HG03039 (cell line): ENCODE measurements at regions not wholly inside any gene's neighbourhood (a gene's known extent, or its start where the extent isn't known, plus 50 kb on each side); places are given as distances from the start of the nearest gene placed in this dataset.

ENCODE experiments used
- ATAC-seq: cut with Tn5 transposase; IDR thresholded peaks from one replicate; pipeline ENCODE4 v1.9.1; 2021; ENCODE audit warnings: mild to moderate bottlenecking, moderate library complexity; ENCODE audit not compliant: unreplicated experiment

GRCh38 chr9:86836266-86836665 is 111.0 kb downstream of the GAS1 start:
- ATAC-seq, result no peak

DNA sequence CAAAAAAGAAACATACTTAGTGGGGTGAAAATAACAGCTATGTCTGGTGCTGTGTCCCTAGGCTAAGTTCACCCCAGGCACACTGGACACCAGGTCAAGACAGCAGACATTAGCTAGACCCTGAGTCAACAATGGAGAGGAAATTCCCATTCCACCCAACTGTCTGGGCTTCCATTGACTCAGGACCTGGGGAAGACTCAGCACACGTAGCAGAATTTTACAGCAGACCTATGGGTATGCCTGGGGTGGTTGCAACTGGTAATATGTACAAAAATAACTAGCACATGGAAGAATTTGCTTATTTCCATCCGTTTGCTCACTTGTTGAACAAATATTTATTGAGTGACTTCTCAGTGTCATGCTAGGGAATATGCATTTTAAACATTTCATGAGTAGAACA is 117.0 kb downstream of the GAS1 start:
- ATAC-seq, result no peak

- ATAC-seq, result no peak
Observed at GRCh38 chr9:86829496-86830046, 117.7 kb downstream of the GAS1 start.

GRCh38 chr9:86828631-86829030 is 118.7 kb downstream of the GAS1 start:
- no peak for ATAC-seq

GRCh38 chr9:86827893-86828292 is 119.4 kb downstream of the GAS1 start:
- no peak for ATAC-seq

- ATAC-seq, result no peak
Observed at GRCh38 chr9:86825299-86825698, 122.0 kb downstream of the GAS1 start.

DNA sequence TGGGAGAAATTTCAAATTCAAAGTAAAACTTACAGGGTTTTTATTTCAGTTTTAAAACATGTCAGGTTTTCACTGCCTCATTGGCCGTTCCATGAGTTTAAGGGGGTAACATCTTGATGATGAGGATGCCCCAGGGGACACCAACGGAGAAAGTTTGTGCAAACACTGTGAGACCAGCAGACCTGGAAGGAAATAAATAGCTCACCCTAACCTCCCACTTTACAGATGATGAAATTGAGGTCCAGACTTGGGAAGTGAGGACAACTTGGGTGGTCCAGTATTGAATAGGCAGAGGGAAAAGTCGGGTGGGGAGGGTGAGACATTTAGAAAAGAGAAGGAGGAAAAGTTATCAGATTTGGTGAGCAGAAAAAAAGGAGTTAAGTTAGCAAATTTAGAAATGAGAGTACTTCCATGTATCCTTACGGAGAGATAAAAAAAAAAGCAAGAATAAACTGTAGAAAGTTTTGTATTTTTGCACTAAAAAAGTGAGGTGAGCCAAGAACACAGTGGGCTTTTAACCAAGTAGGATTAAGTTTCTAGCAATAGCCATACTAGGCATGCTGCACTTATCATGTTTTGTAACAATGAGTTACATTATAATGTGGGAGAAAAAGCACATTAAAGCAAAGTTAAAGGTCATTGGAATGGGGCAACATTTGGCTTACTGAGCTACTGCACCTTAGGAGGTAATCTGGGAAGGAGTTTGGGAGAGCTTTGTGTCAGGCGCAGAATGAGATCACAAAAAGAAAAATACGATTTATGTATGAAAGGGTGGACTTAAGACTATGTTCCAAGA is 125.1 kb downstream of the GAS1 start:
- no peak for ATAC-seq

- ATAC-seq, result no peak
Observed at GRCh38 chr9:86821006-86821845, 126.1 kb downstream of the GAS1 start.

- ATAC-seq, result no peak
Observed at GRCh38 chr9:86819552-86819951, 127.8 kb downstream of the GAS1 start.

- no peak for ATAC-seq
Observed at GRCh38 chr9:86818636-86819035, 128.7 kb downstream of the GAS1 start.

GRCh38 chr9:86816868-86817267 is 130.4 kb downstream of the GAS1 start:
- no peak for ATAC-seq

DNA sequence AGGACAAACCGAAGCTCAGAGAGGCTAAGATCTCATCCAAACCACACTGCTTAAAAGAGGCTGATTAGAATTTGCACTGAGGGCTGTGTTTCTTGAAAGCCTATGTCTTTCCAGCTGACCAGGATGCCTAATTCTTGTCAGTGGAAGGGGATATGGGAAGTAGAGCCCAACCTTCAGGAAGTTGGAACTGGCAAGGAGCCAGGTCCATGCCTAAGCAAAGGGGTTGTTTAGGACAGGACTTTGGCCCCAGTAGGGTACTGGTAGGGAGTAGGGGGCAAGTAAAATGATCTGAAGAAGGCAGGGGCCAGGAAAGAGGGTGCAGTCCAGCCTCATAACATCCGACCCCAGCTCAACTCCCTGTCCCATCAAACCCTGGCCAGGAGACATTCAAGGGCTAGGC is 130.9 kb downstream of the GAS1 start:
- no peak for ATAC-seq

DNA sequence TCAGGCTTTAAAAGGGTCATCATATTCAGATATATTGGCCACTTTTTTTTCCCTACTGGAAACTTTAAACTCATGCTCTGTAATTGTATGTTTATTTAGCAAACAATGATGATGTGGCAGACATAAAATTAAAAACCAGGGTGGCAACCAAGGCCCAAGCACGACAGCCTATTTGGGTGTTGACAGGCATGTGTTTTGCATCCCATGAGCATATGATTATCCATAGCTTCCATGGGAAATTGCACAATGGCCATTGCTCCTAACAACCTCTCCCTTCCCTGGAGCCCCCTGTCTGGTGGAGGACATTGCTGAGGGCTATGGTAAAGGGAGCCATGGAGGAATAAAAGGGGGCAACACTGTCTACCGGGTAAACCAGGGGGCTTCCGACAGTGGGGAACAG is 134.7 kb downstream of the GAS1 start:
- no peak for ATAC-seq

- no peak for ATAC-seq
Observed at GRCh38 chr9:86809759-86810367, 137.4 kb downstream of the GAS1 start.

DNA sequence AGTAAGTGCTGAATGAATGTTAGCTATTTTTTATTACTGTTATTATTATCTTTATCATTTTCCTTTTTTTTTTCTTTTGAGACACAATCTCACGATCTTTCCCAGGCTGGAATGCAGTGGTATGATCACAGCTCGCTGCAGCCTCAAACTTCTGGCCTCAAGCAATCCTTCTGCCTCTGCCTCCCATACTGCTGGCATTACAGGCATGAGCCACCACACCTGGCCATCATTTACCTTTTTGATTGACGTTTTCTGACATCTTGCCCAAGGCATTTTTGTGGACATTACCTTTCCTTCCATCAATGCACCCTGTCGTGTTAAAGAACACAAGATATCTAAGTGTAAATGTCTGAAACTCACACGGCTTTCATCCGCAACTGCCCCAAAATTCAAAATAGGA is 138.2 kb downstream of the GAS1 start:
- no peak for ATAC-seq

GRCh38 chr9:86807367-86807976 is 139.8 kb downstream of the GAS1 start:
- no peak for ATAC-seq

- ATAC-seq, result no peak
Observed at GRCh38 chr9:86804011-86804410, 143.3 kb downstream of the GAS1 start.

DNA sequence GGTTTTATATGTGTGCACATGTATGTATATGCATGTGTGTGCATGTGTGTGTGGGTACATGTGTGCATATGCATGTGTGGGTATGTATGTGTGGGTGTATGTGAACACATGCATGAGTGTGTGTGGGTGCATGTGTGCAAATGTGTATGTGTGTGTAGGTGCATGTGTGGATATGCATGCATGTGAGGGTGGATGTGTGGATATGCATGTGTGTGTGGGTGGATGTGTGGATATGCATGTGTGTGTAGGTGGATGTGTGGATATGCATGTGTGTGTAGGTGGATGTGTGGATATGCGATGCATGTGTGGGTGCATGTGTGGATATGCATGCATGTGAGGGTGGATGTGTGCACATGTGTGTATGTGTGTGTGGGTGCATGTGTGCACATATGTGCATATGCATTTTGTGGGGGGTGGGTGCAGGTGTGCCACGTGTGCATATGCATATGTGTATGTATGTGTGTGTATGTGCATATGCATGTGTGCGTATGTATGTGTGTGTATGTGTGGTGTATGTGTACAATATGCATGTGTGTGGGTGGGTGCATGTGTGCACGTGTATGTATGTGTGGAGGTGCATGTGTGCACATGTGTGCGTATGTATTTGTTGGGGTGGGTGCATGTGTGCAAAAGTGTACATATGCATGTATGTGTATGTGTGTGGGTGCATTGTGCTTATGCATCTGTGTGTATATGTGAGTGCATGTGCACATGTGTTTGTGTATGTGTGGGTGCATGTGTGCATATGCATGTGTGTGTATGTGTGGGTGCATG is 144.2 kb downstream of the GAS1 start:
- no peak for ATAC-seq

DNA sequence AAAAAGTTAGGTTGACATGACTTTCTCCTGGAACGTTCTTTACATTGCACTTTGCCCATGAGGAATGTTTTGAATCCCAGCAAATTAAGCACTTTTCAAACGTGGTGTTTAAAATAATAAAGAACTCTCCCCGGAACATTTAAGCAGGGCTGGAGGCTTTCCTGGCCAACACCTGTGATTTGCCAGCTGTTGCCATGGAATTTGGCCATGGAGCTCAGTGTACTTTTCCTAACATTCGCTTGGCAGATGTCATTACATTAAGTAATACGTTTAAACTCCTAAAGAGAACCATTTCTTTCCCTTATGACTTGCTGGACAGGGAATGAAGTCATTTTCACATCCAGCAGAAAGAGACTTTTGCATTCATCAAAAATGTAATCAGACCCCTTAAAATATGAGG is 146.1 kb downstream of the GAS1 start:
- ATAC-seq, result no peak

- no peak for ATAC-seq
Observed at GRCh38 chr9:86800681-86801080, 146.6 kb downstream of the GAS1 start.
